Omental fat pad (tissue), 3 donors: ENCODE measurements at regions not wholly inside any gene's neighbourhood (a gene's known extent, or its start where the extent isn't known, plus 50 kb on each side); places are given as distances from the start of the nearest gene placed in this dataset.

ENCODE experiments used
- ATAC-seq: fragments of 150-250 bp; one replicate; pipeline ENCODE4 v1.9.1; 2016; ENCODE audit warnings: mild to moderate bottlenecking, moderate library complexity; ENCODE audit not compliant: low FRiP score
- DNase-seq: peaks from one replicate; pipeline ENCODE4 v3.0.0-alpha.2; 2019; ENCODE audit warnings: low spot score
- CTCF ChIP-seq, 3 donors: fragments of 450-650 bp; IDR thresholded peaks; one replicate each; pipeline ENCODE4 v1.5.1; 2016 to 2017; ENCODE audit warnings: antibody characterized with exemption in 3 of 3, mild to moderate bottlenecking in 3 of 3, moderate library complexity in 2 of 3

DNA sequence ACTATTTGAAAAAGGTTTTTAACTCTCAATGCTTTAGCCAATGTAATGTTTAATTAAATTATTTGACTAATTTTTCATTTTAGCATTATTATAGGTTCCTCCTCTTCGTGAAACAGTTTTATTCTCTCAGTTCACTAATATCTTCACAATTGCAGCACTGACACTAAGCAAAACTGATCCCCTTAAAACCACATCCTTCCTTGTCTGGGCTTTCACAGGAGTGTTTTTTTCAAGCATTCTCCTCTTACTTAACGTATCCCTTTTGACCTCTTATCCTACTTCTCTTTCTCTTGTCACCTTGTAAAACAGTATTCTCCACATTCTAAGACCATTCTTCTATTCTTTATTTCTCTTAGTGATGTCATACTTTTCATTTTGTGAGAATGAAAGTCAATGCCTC is 112.8 kb downstream of the DSC3 start:
- no peak for TF ChIP-seq CTCF (IDR thresholded peaks at IDR 0.05)
- DNase-seq (no peak), ATAC-seq (no peak)

GRCh38 chr18:30929065-30929464 is 113.5 kb downstream of the DSC3 start:
- DNase-seq (no peak), ATAC-seq (no peak)
- no peak for TF ChIP-seq CTCF (IDR thresholded peaks at IDR 0.05)

DNA sequence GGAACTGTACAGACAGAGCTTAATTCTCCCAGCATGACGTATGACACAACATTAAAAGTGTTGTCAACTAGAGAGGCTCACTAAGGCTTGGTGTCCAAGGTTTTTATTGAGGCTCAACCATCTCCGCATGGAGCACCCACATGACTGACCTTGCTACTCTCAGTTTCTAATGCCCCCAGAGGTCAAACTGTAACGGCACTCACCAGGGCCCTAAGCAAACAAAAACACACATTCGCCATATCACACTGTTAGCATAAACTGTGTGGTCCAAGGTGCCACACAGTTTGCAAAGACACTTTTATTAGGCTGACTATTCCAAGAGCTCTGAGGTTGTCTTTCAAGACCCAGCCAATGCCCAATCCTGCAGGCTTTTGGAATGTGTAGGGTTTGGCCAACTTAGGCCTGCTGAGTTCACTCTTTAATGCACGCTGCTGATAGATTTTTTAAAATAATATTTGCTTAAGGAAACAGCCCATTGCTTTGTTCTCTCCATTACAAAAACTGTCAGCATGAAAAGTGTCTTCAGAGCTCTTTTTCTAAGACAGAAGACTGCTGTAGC is 114.9 kb downstream of the DSC3 start:
- no peak for TF ChIP-seq CTCF (IDR thresholded peaks at IDR 0.05)
- ATAC-seq = no peak
- no peak for DNase-seq

- no peak for TF ChIP-seq CTCF (IDR thresholded peaks at IDR 0.05)
- no peak for DNase-seq
- ATAC-seq = no peak
Measured at GRCh38 chr18:30927042-30927441, 115.5 kb downstream of the DSC3 start.

DNA sequence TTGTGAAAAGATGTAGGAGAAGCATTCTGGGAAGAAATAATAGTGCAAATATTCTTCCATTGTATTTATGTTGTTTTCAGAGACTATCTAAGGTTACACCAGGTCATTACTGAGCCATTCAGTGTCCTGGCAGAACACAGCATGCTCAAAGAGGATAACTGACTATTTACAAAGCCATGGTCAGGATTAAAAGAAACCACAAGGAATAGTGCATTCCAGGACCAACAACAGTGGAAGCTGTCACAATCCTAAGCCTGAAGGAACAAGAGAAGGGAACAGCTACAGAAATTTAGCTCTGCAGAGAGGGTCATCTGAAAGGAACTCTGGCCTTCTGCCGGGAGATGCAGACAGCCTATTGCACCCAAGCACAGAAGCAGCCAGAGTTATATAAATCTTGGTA is 116.7 kb downstream of the DSC3 start:
- DNase-seq (no peak), ATAC-seq (no peak)
- no peak for TF ChIP-seq CTCF (IDR thresholded peaks at IDR 0.05)

DNA sequence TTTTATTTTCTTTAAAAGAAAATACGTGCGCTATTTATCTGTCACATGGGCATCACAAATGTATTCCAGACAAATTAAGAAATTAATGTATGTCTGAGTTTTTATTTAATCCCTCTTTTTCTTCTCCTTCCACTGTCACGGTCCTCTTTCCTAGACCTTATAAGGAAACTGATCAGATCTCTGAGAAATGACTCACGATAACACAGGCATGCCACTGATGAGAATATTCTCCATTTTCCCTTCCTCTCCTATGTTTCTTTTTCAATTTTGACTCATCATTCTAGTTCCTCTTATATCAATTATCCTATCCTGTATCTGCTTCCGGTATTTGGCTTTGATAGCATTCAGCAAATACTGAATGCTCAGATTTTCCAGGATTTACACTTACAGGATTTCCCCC is 121.8 kb downstream of the DSC3 start:
- no peak for DNase-seq
- TF ChIP-seq CTCF (IDR thresholded peaks at IDR 0.05) = no peak
- ATAC-seq = no peak

- no peak for TF ChIP-seq CTCF (IDR thresholded peaks at IDR 0.05)
- ATAC-seq = peak; percentile 32
- DNase-seq = no peak
Measured at GRCh38 chr18:30920351-30920750, 122.2 kb downstream of the DSC3 start.
